GM23338 (cell line): ENCODE measurements at regions not wholly inside any gene's neighbourhood (a gene's known extent, or its start where the extent isn't known, plus 50 kb on each side); places are given as distances from the start of the nearest gene placed in this dataset.

Source experiments
- EZH2 ChIP-seq: fragments of 200-600 bp; sonication (generic); IDR thresholded peaks from one replicate; pipeline ENCODE4 v1.8.0; 2017; ENCODE audit warnings: antibody characterized with exemption, mild to moderate bottlenecking, low read depth; ENCODE audit not compliant: unreplicated experiment
- EZH2phosphoT487 ChIP-seq: fragments of 200-600 bp; sonication (generic); IDR thresholded peaks from one replicate; pipeline ENCODE4 v1.8.1; 2018; ENCODE audit warnings: antibody characterized with exemption; ENCODE audit not compliant: unreplicated experiment
- JUNB ChIP-seq: IDR thresholded peaks from one replicate; pipeline ENCODE4 v1.6.1; 2016; ENCODE audit warnings: antibody characterized with exemption; ENCODE audit not compliant: unreplicated experiment
- NANOG ChIP-seq: IDR thresholded peaks from 2 replicates; pipeline ENCODE4 v1.6.1; 2016; ENCODE audit warnings: antibody characterized with exemption, borderline replicate concordance
- POLR2AphosphoS5 ChIP-seq: IDR thresholded peaks from 2 replicates; pipeline ENCODE4 v1.6.1; 2016; ENCODE audit warnings: antibody characterized with exemption, low read depth
- STAT1 ChIP-seq: IDR thresholded peaks from one replicate; pipeline ENCODE4 v1.6.1; 2016; ENCODE audit warnings: antibody characterized with exemption; ENCODE audit not compliant: unreplicated experiment
- TF ChIP-seq, protein P1 (sequence below), 2 experiments: fragments of 200-600 bp in 1 of 2; sonication (generic) in 1 of 2; conservative IDR thresholded peaks; 2 replicates each; pipeline versions ENCODE4 v1.5.1 to v1.6.1; 2016 to 2017; ENCODE audit warnings: antibody characterized with exemption in 2 of 2, low read depth in 2 of 2, mild to moderate bottlenecking in 2 of 2, moderate library complexity in 1 of 2
- TF ChIP-seq, protein P2 (sequence below): IDR thresholded peaks from one replicate; pipeline ENCODE4 v1.6.1; 2018; ENCODE audit warnings: antibody characterized with exemption; ENCODE audit not compliant: unreplicated experiment

DNA sequence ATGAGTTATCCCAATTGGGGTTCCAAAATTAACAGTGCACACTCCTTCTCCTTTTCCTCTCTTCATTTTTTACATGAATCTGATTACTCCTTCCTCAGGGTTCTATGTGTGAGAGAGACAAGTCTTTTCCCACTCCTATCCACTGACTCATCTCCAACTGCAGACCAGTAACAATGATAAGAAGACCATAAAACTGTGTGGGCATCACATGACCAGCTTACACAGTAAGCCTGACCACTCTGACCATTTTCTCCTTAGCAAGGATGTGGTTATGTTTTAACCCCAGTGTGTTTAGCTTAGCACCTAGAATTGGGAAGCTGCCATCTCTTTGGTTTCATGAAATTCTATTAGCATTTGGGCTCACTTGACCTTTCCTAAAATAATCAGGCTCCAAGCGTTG lies 145.0 kb upstream of the CALCR start:
- TF ChIP-seq EZH2 (no peak), STAT1 (no peak), POLR2AphosphoS5 (no peak), JUNB (no peak), EZH2phosphoT487 (no peak), NANOG (no peak)
- TF ChIP-seq, protein P1, sequence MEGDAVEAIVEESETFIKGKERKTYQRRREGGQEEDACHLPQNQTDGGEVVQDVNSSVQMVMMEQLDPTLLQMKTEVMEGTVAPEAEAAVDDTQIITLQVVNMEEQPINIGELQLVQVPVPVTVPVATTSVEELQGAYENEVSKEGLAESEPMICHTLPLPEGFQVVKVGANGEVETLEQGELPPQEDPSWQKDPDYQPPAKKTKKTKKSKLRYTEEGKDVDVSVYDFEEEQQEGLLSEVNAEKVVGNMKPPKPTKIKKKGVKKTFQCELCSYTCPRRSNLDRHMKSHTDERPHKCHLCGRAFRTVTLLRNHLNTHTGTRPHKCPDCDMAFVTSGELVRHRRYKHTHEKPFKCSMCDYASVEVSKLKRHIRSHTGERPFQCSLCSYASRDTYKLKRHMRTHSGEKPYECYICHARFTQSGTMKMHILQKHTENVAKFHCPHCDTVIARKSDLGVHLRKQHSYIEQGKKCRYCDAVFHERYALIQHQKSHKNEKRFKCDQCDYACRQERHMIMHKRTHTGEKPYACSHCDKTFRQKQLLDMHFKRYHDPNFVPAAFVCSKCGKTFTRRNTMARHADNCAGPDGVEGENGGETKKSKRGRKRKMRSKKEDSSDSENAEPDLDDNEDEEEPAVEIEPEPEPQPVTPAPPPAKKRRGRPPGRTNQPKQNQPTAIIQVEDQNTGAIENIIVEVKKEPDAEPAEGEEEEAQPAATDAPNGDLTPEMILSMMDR (conservative IDR thresholded peaks at IDR 0.05; ENCODE audit: low read depth in 2 of 2), result no peak
- TF ChIP-seq, protein P2, sequence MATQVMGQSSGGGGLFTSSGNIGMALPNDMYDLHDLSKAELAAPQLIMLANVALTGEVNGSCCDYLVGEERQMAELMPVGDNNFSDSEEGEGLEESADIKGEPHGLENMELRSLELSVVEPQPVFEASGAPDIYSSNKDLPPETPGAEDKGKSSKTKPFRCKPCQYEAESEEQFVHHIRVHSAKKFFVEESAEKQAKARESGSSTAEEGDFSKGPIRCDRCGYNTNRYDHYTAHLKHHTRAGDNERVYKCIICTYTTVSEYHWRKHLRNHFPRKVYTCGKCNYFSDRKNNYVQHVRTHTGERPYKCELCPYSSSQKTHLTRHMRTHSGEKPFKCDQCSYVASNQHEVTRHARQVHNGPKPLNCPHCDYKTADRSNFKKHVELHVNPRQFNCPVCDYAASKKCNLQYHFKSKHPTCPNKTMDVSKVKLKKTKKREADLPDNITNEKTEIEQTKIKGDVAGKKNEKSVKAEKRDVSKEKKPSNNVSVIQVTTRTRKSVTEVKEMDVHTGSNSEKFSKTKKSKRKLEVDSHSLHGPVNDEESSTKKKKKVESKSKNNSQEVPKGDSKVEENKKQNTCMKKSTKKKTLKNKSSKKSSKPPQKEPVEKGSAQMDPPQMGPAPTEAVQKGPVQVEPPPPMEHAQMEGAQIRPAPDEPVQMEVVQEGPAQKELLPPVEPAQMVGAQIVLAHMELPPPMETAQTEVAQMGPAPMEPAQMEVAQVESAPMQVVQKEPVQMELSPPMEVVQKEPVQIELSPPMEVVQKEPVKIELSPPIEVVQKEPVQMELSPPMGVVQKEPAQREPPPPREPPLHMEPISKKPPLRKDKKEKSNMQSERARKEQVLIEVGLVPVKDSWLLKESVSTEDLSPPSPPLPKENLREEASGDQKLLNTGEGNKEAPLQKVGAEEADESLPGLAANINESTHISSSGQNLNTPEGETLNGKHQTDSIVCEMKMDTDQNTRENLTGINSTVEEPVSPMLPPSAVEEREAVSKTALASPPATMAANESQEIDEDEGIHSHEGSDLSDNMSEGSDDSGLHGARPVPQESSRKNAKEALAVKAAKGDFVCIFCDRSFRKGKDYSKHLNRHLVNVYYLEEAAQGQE, result no peak
